ENCODE measurements at regions not wholly inside any gene's neighbourhood (a gene's known extent, or its start where the extent isn't known, plus 50 kb on each side); places are given as distances from the start of the nearest gene placed in this dataset.

GRCh38 chr1:10935724-10936123, 76.7 kb upstream of the TARDBP start:
- ATAC-seq (ENCODE audit: low FRiP score) (no peak), DNase-seq (ENCODE audit: low spot score) (no peak)
- no peak for TF ChIP-seq CTCF (IDR thresholded peaks at IDR 0.05)

- ATAC-seq (ENCODE audit: low FRiP score) (no peak), DNase-seq (ENCODE audit: low spot score) (no peak)
- no peak for TF ChIP-seq CTCF (IDR thresholded peaks at IDR 0.05)
Measured at GRCh38 chr1:10936998-10937901, 75.2 kb upstream of the TARDBP start.

- no peak for ATAC-seq (ENCODE audit: low FRiP score)
- TF ChIP-seq CTCF (IDR thresholded peaks at IDR 0.05): no peak
Measured at GRCh38 chr1:10938741-10939417, 73.6 kb upstream of the TARDBP start.

GRCh38 chr1:10939654-10940450, 72.6 kb upstream of the TARDBP start:
- no peak for ATAC-seq (ENCODE audit: low FRiP score)
- TF ChIP-seq CTCF (IDR thresholded peaks at IDR 0.05): no peak

More at GRCh38 chr1:10938741-10939417, 73.6 kb upstream of the TARDBP start:
- DNase-seq (ENCODE audit: low spot score): no peak

GRCh38 chr1:10940451-10940804, 72.0 kb upstream of the TARDBP start:
- no peak for DNase-seq (ENCODE audit: low spot score)
- TF ChIP-seq CTCF (IDR thresholded peaks at IDR 0.05): no peak
- no peak for ATAC-seq (ENCODE audit: low FRiP score)

More at GRCh38 chr1:10939654-10940450, 72.6 kb upstream of the TARDBP start:
- no peak for DNase-seq (ENCODE audit: low spot score)

GRCh38 chr1:10940838-10941237, 71.6 kb upstream of the TARDBP start:
- DNase-seq (ENCODE audit: low spot score) (no peak), ATAC-seq (ENCODE audit: low FRiP score) (no peak)
- no peak for TF ChIP-seq CTCF (IDR thresholded peaks at IDR 0.05)
